ENCODE measurements at regions not wholly inside any gene's neighbourhood (a gene's known extent, or its start where the extent isn't known, plus 50 kb on each side); places are given as distances from the start of the nearest gene placed in this dataset.

GRCh38 chr14:43316427-43316826 lies 1190.7 kb downstream of the FSCB start:
- no peak overlapping the region for H3K27ac ChIP-seq
- 57 to 72% (median 65%) methylated on average over 2 of the region's 2 CpGs for WGBS, 4 donors
- intact Hi-C loops (cut with DNase I): no loop called here
- H3K27me3 ChIP-seq: no peaks in the 10 kb centered on the region
- H3K4me3 ChIP-seq: no peak overlapping the region
- no peak for TF ChIP-seq CTCF (IDR thresholded peaks at IDR 0.05)
- TF ChIP-seq POLR2A (IDR thresholded peaks at IDR 0.05): no peak
- no peak for DNase-seq
- no peaks in the 10 kb centered on the region for H3K4me1 ChIP-seq
- no peak for ATAC-seq
- peaks cover 0 to 4% (median 0%) of the 10 kb centered on the region in 12 donors for H3K9me3 ChIP-seq
- H3K36me3 ChIP-seq: no peaks in the 10 kb centered on the region

- H3K27me3 ChIP-seq: no peaks in the 10 kb centered on the region
- 76 to 85% (median 83%) methylated on average over 1 of the region's 1 CpG for WGBS, 4 donors
- intact Hi-C loops (cut with DNase I): no loop called here
- no peak for DNase-seq
- ATAC-seq: no peak
- H3K4me3 ChIP-seq: no peak overlapping the region
- no peak overlapping the region for H3K27ac ChIP-seq
- H3K9me3 ChIP-seq: peaks cover 0 to 4% (median 0%) of the 10 kb centered on the region in 12 donors
- H3K4me1 ChIP-seq: no peaks in the 10 kb centered on the region
- TF ChIP-seq CTCF (IDR thresholded peaks at IDR 0.05) (no peak), POLR2A (IDR thresholded peaks at IDR 0.05) (no peak)
- H3K36me3 ChIP-seq: no peaks in the 10 kb centered on the region
These were observed 1193.4 kb downstream of the FSCB start for GRCh38 chr14:43313719-43314118.

GRCh38 chr14:43308421-43309110 lies 1198.5 kb downstream of the FSCB start:
- TF ChIP-seq CTCF (IDR thresholded peaks at IDR 0.05) (no peak), POLR2A (IDR thresholded peaks at IDR 0.05) (no peak)
- 74 to 83% (median 80%) methylated on average over 3 of the region's 3 CpGs for WGBS, 4 donors
- intact Hi-C loops (cut with DNase I): no loop called here

GRCh38 chr14:43307836-43308235 lies 1199.2 kb downstream of the FSCB start:
- Histone ChIP-seq H3K36me3 (no peaks in the 10 kb centered on the region), H3K4me1 (no peaks in the 10 kb centered on the region), H3K27ac (no peak overlapping the region), H3K27me3 (no peaks in the 10 kb centered on the region), H3K9me3 (peaks cover 0 to 5% (median 0%) of the 10 kb centered on the region in 12 donors), H3K4me3 (no peak overlapping the region)
- intact Hi-C loops (cut with DNase I): no loop called here
- 65 to 76% (median 69%) methylated on average over 1 of the region's 1 CpG for WGBS, 4 donors
- no peak for DNase-seq
- TF ChIP-seq POLR2A (IDR thresholded peaks at IDR 0.05) (no peak), CTCF (IDR thresholded peaks at IDR 0.05) (no peak)
- no peak for ATAC-seq

More at GRCh38 chr14:43308421-43309110, 1198.5 kb downstream of the FSCB start:
- H3K27me3 ChIP-seq: no peaks in the 10 kb centered on the region
- no peak overlapping the region for H3K4me3 ChIP-seq
- ATAC-seq: no peak
- H3K9me3 ChIP-seq: peaks cover 0 to 5% (median 0%) of the 10 kb centered on the region in 12 donors
- H3K36me3 ChIP-seq: no peaks in the 10 kb centered on the region
- no peak for DNase-seq
- no peaks in the 10 kb centered on the region for H3K4me1 ChIP-seq
- no peak overlapping the region for H3K27ac ChIP-seq
